ENCODE measurements at regions not wholly inside any gene's neighbourhood (a gene's known extent, or its start where the extent isn't known, plus 50 kb on each side); places are given as distances from the start of the nearest gene placed in this dataset.
"Not testable (repeated sequence)": the region's sequence is repeated elsewhere in the genome, so short reads cannot be mapped to it uniquely, and the experiment has no call there.

DNA sequence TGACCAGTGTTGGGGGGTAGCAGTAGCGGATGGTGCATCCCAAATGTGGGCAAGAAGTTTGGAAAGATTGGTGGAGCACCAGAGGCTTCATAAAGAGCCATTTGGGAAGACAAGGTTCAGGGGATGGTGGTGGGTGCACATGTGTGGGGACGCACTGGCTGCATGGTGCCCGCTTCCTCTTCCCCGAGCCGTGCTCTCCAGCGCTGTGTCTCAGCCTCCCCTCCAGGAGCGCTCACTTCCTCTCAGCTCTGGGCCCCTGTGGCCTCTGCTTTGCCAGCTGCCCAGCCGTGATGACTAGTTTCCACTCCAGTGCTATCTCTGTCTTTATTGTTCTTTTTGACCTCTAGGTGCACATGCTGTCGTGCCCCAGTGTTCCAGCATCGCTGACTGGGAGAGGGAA lies 78.2 kb upstream of the CRYM start:
- not testable (repeated sequence) for DNase-seq (ENCODE audit: insufficient read length, low spot score, missing footprints); H3K4me2 ChIP-seq (ENCODE audit: insufficient read depth, low read length); H3K79me2 ChIP-seq (ENCODE audit: insufficient read depth, low read length); H4K20me1 ChIP-seq (ENCODE audit: insufficient read depth, low read length); H3K27me3 ChIP-seq (ENCODE audit: insufficient read depth, low read length); H3K4me1 ChIP-seq (ENCODE audit: insufficient read depth, low read length); H3K27ac ChIP-seq (ENCODE audit: low read depth, low read length); H2AFZ ChIP-seq (ENCODE audit: low read length); H3K4me3 ChIP-seq (ENCODE audit: insufficient read depth, low read length); H3K9me3 ChIP-seq (ENCODE audit: low read depth, low read length); H3K36me3 ChIP-seq (ENCODE audit: insufficient read depth, low read length)

DNA sequence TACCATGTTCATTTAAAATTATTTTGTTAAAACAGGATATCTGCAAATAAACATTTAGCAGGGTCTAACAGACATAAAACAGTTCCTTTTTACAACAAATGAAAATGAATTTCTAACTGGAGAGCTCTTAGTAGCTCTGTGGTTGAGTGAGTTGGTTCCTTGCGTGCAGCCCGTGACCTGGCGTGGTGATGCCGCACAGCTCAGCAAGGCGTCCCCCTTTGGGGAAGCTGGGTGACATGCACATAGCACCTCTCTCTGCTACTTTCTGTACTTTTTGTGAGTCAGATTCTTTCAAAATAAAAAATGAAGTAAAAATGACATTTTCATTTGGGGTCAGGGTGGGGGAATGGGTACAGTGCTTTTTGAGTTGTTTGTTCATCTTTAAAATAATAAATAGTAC lies 73.3 kb upstream of the CRYM start:
- not testable (repeated sequence) for H3K36me3 ChIP-seq (ENCODE audit: insufficient read depth, low read length); H3K9me3 ChIP-seq (ENCODE audit: low read depth, low read length); H3K4me1 ChIP-seq (ENCODE audit: insufficient read depth, low read length); H3K27me3 ChIP-seq (ENCODE audit: insufficient read depth, low read length); H4K20me1 ChIP-seq (ENCODE audit: insufficient read depth, low read length); H3K4me3 ChIP-seq (ENCODE audit: insufficient read depth, low read length); DNase-seq (ENCODE audit: insufficient read length, low spot score, missing footprints); H3K4me2 ChIP-seq (ENCODE audit: insufficient read depth, low read length); H2AFZ ChIP-seq (ENCODE audit: low read length); H3K27ac ChIP-seq (ENCODE audit: low read depth, low read length); H3K79me2 ChIP-seq (ENCODE audit: insufficient read depth, low read length)

DNA sequence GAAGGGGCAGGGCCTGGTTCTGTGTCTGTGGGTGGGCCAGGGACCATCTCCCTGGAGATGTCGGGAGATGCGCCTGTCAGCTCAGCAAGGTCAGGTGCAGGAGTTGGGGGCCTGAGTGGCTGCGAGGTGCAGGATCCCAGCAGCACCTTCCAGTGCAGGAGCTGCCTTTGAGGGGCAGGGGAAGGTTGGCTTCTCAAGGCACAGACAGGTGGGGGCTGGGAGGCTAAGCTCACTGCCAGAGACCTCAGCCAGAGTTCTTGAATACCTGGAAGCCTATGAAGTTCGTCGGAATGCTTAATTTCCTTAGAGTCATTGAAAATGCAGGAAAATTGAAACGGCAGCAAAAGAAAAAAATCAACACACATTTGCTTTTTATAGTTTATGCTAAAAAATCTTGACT lies 72.8 kb upstream of the CRYM start:
- not testable (repeated sequence) for H3K79me2 ChIP-seq (ENCODE audit: insufficient read depth, low read length); H3K4me3 ChIP-seq (ENCODE audit: insufficient read depth, low read length); H3K4me2 ChIP-seq (ENCODE audit: insufficient read depth, low read length)

DNA sequence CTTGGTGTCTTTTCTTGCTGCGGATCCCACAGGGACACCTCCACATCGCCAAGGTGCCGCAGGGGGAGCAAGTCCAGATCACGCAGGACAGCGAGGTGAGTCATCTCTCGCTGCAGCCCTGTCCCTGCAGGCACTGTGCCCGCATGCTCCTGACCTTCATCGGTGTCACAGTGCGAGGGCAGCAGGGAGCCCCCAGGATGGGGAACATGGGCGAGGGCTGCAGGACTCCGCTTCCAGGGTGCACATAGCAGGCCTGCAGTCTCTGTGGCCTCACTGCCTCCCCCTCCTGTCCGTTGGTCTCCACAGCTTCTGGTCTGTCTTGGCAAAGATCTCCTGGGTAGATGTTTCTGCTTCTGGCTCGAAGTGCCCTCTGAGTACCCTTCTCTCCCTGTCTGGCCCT lies 71.2 kb upstream of the CRYM start:
- not testable (repeated sequence) for H3K27me3 ChIP-seq (ENCODE audit: insufficient read depth, low read length); H3K36me3 ChIP-seq (ENCODE audit: insufficient read depth, low read length); DNase-seq (ENCODE audit: insufficient read length, low spot score, missing footprints); H2AFZ ChIP-seq (ENCODE audit: low read length); H3K9me3 ChIP-seq (ENCODE audit: low read depth, low read length); H3K79me2 ChIP-seq (ENCODE audit: insufficient read depth, low read length); H3K4me1 ChIP-seq (ENCODE audit: insufficient read depth, low read length); H3K4me3 ChIP-seq (ENCODE audit: insufficient read depth, low read length); H3K4me2 ChIP-seq (ENCODE audit: insufficient read depth, low read length); H4K20me1 ChIP-seq (ENCODE audit: insufficient read depth, low read length); H3K27ac ChIP-seq (ENCODE audit: low read depth, low read length)

More for the DNA sequence above, 72.8 kb upstream of the CRYM start:
- H3K27me3 ChIP-seq (ENCODE audit: insufficient read depth, low read length); DNase-seq (ENCODE audit: insufficient read length, low spot score, missing footprints); H3K27ac ChIP-seq (ENCODE audit: low read depth, low read length); H3K4me1 ChIP-seq (ENCODE audit: insufficient read depth, low read length); H2AFZ ChIP-seq (ENCODE audit: low read length); H3K36me3 ChIP-seq (ENCODE audit: insufficient read depth, low read length); H4K20me1 ChIP-seq (ENCODE audit: insufficient read depth, low read length); H3K9me3 ChIP-seq (ENCODE audit: low read depth, low read length): not testable (repeated sequence)

- not testable (repeated sequence) for H3K9me3 ChIP-seq (ENCODE audit: low read depth, low read length); H3K79me2 ChIP-seq (ENCODE audit: insufficient read depth, low read length); H3K27ac ChIP-seq (ENCODE audit: low read depth, low read length); H2AFZ ChIP-seq (ENCODE audit: low read length); H3K4me1 ChIP-seq (ENCODE audit: insufficient read depth, low read length); DNase-seq (ENCODE audit: insufficient read length, low spot score, missing footprints); H3K4me3 ChIP-seq (ENCODE audit: insufficient read depth, low read length); H3K27me3 ChIP-seq (ENCODE audit: insufficient read depth, low read length); H3K4me2 ChIP-seq (ENCODE audit: insufficient read depth, low read length); H4K20me1 ChIP-seq (ENCODE audit: insufficient read depth, low read length); H3K36me3 ChIP-seq (ENCODE audit: insufficient read depth, low read length)
These were observed 70.7 kb upstream of the CRYM start for GRCh38 chr16:21348815-21349214.

DNA sequence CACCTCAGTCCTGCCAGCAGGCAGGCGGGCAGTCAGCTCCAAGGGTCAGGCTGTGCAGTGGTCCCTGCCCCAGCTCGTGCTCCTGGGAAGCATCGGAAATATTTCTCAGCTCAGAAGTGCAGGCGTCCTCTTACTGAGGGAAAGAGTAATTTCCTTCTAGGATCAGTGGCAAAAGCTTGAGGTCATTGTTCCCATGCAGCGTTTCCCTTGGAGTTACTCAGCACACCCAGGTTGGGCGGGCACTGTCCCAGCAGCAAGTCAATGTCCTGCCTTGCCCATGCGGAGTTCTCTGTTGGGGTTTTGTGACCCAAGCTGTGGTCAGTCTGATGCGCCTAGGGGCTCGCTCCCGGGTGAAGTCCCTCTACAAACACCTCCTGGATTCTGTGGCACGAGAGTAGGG lies 69.4 kb upstream of the CRYM start:
- H4K20me1 ChIP-seq (ENCODE audit: insufficient read depth, low read length); H3K27ac ChIP-seq (ENCODE audit: low read depth, low read length); H3K4me2 ChIP-seq (ENCODE audit: insufficient read depth, low read length); DNase-seq (ENCODE audit: insufficient read length, low spot score, missing footprints); H3K4me1 ChIP-seq (ENCODE audit: insufficient read depth, low read length); H3K9me3 ChIP-seq (ENCODE audit: low read depth, low read length); H3K79me2 ChIP-seq (ENCODE audit: insufficient read depth, low read length); H3K36me3 ChIP-seq (ENCODE audit: insufficient read depth, low read length); H3K4me3 ChIP-seq (ENCODE audit: insufficient read depth, low read length); H2AFZ ChIP-seq (ENCODE audit: low read length); H3K27me3 ChIP-seq (ENCODE audit: insufficient read depth, low read length): not testable (repeated sequence)

GRCh38 chr16:21346756-21347491 lies 68.8 kb upstream of the CRYM start:
- H3K79me2 ChIP-seq (ENCODE audit: insufficient read depth, low read length); H3K27me3 ChIP-seq (ENCODE audit: insufficient read depth, low read length); H3K4me3 ChIP-seq (ENCODE audit: insufficient read depth, low read length); H3K4me2 ChIP-seq (ENCODE audit: insufficient read depth, low read length); H3K36me3 ChIP-seq (ENCODE audit: insufficient read depth, low read length); H4K20me1 ChIP-seq (ENCODE audit: insufficient read depth, low read length); DNase-seq (ENCODE audit: insufficient read length, low spot score, missing footprints); H3K9me3 ChIP-seq (ENCODE audit: low read depth, low read length); H3K27ac ChIP-seq (ENCODE audit: low read depth, low read length); H2AFZ ChIP-seq (ENCODE audit: low read length); H3K4me1 ChIP-seq (ENCODE audit: insufficient read depth, low read length): not testable (repeated sequence)

- not testable (repeated sequence) for H4K20me1 ChIP-seq (ENCODE audit: insufficient read depth, low read length); H3K4me1 ChIP-seq (ENCODE audit: insufficient read depth, low read length); H3K4me3 ChIP-seq (ENCODE audit: insufficient read depth, low read length); H3K36me3 ChIP-seq (ENCODE audit: insufficient read depth, low read length); DNase-seq (ENCODE audit: insufficient read length, low spot score, missing footprints); H3K27me3 ChIP-seq (ENCODE audit: insufficient read depth, low read length); H3K4me2 ChIP-seq (ENCODE audit: insufficient read depth, low read length); H2AFZ ChIP-seq (ENCODE audit: low read length); H3K27ac ChIP-seq (ENCODE audit: low read depth, low read length); H3K9me3 ChIP-seq (ENCODE audit: low read depth, low read length); H3K79me2 ChIP-seq (ENCODE audit: insufficient read depth, low read length)
These were observed 66.3 kb upstream of the CRYM start for GRCh38 chr16:21344361-21344912.

Data from osteoblast (primary cell).